ENCODE measurements at regions not wholly inside any gene's neighbourhood (a gene's known extent, or its start where the extent isn't known, plus 50 kb on each side); places are given as distances from the start of the nearest gene placed in this dataset.
"Not testable (repeated sequence)": the region's sequence is repeated elsewhere in the genome, so short reads cannot be mapped to it uniquely, and the experiment has no call there.

GRCh38 chr13:60922576-60923231 lies 492.9 kb downstream of the PCDH20 start:
- DNase-seq, result peak; percentile 53

GRCh38 chr13:60893801-60894200 lies 496.8 kb downstream of the TDRD3 start:
- no peak for DNase-seq

- DNase-seq, result no peak
Observed at GRCh38 chr13:60887711-60888110, 490.7 kb downstream of the TDRD3 start.

GRCh38 chr13:60881507-60881906 lies 484.5 kb downstream of the TDRD3 start:
- DNase-seq, result no peak

- no peak for DNase-seq
Observed at GRCh38 chr13:60873116-60873515, 476.1 kb downstream of the TDRD3 start.

GRCh38 chr13:60869941-60870613 lies 473.1 kb downstream of the TDRD3 start:
- no peak for DNase-seq

GRCh38 chr13:60869225-60869624 lies 472.2 kb downstream of the TDRD3 start:
- DNase-seq, result no peak

- no peak for DNase-seq
Observed at GRCh38 chr13:60862036-60862435, 465.0 kb downstream of the TDRD3 start.

GRCh38 chr13:60857698-60858097 lies 460.7 kb downstream of the TDRD3 start:
- DNase-seq, result no peak

GRCh38 chr13:60852886-60853285 lies 455.9 kb downstream of the TDRD3 start:
- DNase-seq, result no peak

- no peak for DNase-seq
Observed at GRCh38 chr13:60851378-60851777, 454.4 kb downstream of the TDRD3 start.

- DNase-seq, result no peak
Observed at GRCh38 chr13:60850526-60850925, 453.5 kb downstream of the TDRD3 start.

- no peak for DNase-seq
Observed at GRCh38 chr13:60838581-60838980, 441.6 kb downstream of the TDRD3 start.

GRCh38 chr13:60837806-60838205 lies 440.8 kb downstream of the TDRD3 start:
- DNase-seq, result peak; percentile 49

GRCh38 chr13:60836821-60837220 lies 439.8 kb downstream of the TDRD3 start:
- DNase-seq, result no peak

- no peak for DNase-seq
Observed at GRCh38 chr13:60811581-60811980, 414.6 kb downstream of the TDRD3 start.

GRCh38 chr13:60805640-60806039 lies 408.6 kb downstream of the TDRD3 start:
- DNase-seq, result not testable (repeated sequence)

- DNase-seq, result no peak
Observed at GRCh38 chr13:60798503-60798902, 401.5 kb downstream of the TDRD3 start.

GRCh38 chr13:60797112-60797511 lies 400.1 kb downstream of the TDRD3 start:
- no peak for DNase-seq

GRCh38 chr13:60794751-60795150 lies 397.7 kb downstream of the TDRD3 start:
- no peak for DNase-seq

GRCh38 chr13:60790620-60791019 lies 393.6 kb downstream of the TDRD3 start:
- DNase-seq, result no peak

- DNase-seq, result peak; percentile 47
Observed at GRCh38 chr13:60788156-60788829, 391.3 kb downstream of the TDRD3 start.

- no peak for DNase-seq
Observed at GRCh38 chr13:60787083-60787482, 390.1 kb downstream of the TDRD3 start.

- DNase-seq, result no peak
Observed at GRCh38 chr13:60772726-60773125, 375.7 kb downstream of the TDRD3 start.

Data from skin of body (tissue), 1 donor.